DOHH2 (cell line): ENCODE measurements at regions not wholly inside any gene's neighbourhood (a gene's known extent, or its start where the extent isn't known, plus 50 kb on each side); places are given as distances from the start of the nearest gene placed in this dataset.

Source experiments
- H3F3A ChIP-seq: fragments of 200-600 bp; sonication (generic), shearing (Covaris generic); 2 replicates; pipeline ENCODE4 v1.6.0; 2016; ENCODE audit warnings: antibody characterized with exemption, mild to moderate bottlenecking; ENCODE audit not compliant: control insufficient read depth, insufficient read depth
- H3K27ac ChIP-seq: fragments of 200-600 bp; sonication (generic); 2 replicates; pipeline ENCODE4 v1.5.1; 2014; ENCODE audit warnings: low read depth, mild to moderate bottlenecking, low read length, moderate library complexity
- H3K27me3 ChIP-seq: fragments of 200-600 bp; sonication (generic); 2 replicates; pipeline ENCODE4 v1.6.1; 2014; ENCODE audit warnings: mild to moderate bottlenecking, low read length, mixed read lengths; ENCODE audit not compliant: control insufficient read depth
- H3K36me3 ChIP-seq: fragments of 200-600 bp; sonication (generic); 2 replicates; pipeline ENCODE4 v1.6.1; 2014; ENCODE audit warnings: mild to moderate bottlenecking, low read length, moderate library complexity, mixed read lengths; ENCODE audit not compliant: control insufficient read depth
- H3K4me1 ChIP-seq: fragments of 200-600 bp; sonication (generic); 2 replicates; pipeline ENCODE4 v1.6.1; 2014; ENCODE audit warnings: mild to moderate bottlenecking, low read length, mixed read lengths; ENCODE audit not compliant: control insufficient read depth
- H3K4me2 ChIP-seq: fragments of 200-600 bp; sonication (generic); 2 replicates; pipeline ENCODE4 v1.6.0; 2014; ENCODE audit warnings: mild to moderate bottlenecking, low read length, moderate library complexity
- H3K4me3 ChIP-seq: fragments of 200-600 bp; sonication (generic); 2 replicates; pipeline ENCODE4 v1.5.1; 2014; ENCODE audit warnings: mild to moderate bottlenecking, low read length, mixed read lengths
- H3K79me2 ChIP-seq: fragments of 200-600 bp; sonication (generic); 2 replicates; pipeline ENCODE4 v1.6.1; 2014; ENCODE audit warnings: mild to moderate bottlenecking, low read length, mixed read lengths; ENCODE audit not compliant: control insufficient read depth
- H3K9me2 ChIP-seq: fragments of 200-600 bp; sonication (generic); replicated peaks from 2 replicates; pipeline ENCODE4 v1.6.1; 2014; ENCODE audit warnings: mild to moderate bottlenecking, low read length, mixed read lengths; ENCODE audit not compliant: control insufficient read depth
- H3K9me3 ChIP-seq: fragments of 200-600 bp; sonication (generic); 2 replicates; pipeline ENCODE4 v1.6.1; 2014; ENCODE audit warnings: antibody characterized with exemption, low read length, mixed read lengths; ENCODE audit not compliant: control insufficient read depth, insufficient read depth
- H4K20me1 ChIP-seq: fragments of 200-600 bp; sonication (generic); 2 replicates; pipeline ENCODE4 v1.6.0; 2014; ENCODE audit warnings: low read depth, mild to moderate bottlenecking, antibody characterized with exemption, low read length, moderate library complexity; ENCODE audit not compliant: control insufficient read depth, insufficient read depth
- EZH2phosphoT487 ChIP-seq: fragments of 200-600 bp; sonication (generic); IDR thresholded peaks from 2 replicates; pipeline ENCODE4 v1.6.1; 2017; ENCODE audit warnings: borderline replicate concordance, mild to moderate bottlenecking, antibody characterized with exemption, low read length, moderate library complexity, mixed read lengths
- TF ChIP-seq, protein P1 (sequence below): fragments of 200-600 bp; sonication (generic); IDR thresholded peaks from one replicate; pipeline ENCODE4 v1.5.1; 2014; ENCODE audit warnings: antibody characterized with exemption, mild to moderate bottlenecking, low read depth, low read length; ENCODE audit not compliant: poor library complexity, severe bottlenecking

DNA sequence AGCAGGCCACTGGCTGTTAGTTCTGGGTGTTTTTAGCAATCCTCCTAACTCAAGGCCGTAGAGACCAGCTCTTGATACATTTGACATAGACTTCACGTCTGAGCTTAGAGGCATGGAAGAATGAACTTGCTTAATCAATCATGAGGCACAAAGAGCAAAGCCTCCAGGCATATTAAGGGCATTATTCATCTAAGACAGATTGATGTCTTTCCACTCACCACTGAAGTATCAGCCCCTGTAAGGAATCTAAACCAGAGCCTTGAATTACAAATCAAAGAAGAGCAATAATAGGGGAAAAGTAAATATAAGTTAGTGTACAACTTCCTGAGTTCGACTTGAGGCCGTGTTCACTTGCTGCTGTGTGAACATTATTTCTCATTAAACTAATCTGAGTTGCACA lies 1470.7 kb downstream of the AACS start:
- Histone ChIP-seq H3K4me3 (no peak overlapping the region), H3F3A (no peaks in the 10 kb centered on the region), H3K4me1 (no peaks in the 10 kb centered on the region), H3K27ac (no peak overlapping the region), H3K79me2 (no peaks in the 10 kb centered on the region), H4K20me1 (no peaks in the 10 kb centered on the region), H3K36me3 (no peaks in the 10 kb centered on the region), H3K4me2 (no peak overlapping the region), H3K9me2 (no peaks in the 10 kb centered on the region), H3K27me3 (no peaks in the 10 kb centered on the region), H3K9me3 (no peaks in the 10 kb centered on the region)
- no peak for TF ChIP-seq EZH2phosphoT487
- TF ChIP-seq, protein P1, sequence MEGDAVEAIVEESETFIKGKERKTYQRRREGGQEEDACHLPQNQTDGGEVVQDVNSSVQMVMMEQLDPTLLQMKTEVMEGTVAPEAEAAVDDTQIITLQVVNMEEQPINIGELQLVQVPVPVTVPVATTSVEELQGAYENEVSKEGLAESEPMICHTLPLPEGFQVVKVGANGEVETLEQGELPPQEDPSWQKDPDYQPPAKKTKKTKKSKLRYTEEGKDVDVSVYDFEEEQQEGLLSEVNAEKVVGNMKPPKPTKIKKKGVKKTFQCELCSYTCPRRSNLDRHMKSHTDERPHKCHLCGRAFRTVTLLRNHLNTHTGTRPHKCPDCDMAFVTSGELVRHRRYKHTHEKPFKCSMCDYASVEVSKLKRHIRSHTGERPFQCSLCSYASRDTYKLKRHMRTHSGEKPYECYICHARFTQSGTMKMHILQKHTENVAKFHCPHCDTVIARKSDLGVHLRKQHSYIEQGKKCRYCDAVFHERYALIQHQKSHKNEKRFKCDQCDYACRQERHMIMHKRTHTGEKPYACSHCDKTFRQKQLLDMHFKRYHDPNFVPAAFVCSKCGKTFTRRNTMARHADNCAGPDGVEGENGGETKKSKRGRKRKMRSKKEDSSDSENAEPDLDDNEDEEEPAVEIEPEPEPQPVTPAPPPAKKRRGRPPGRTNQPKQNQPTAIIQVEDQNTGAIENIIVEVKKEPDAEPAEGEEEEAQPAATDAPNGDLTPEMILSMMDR = no peak

DNA sequence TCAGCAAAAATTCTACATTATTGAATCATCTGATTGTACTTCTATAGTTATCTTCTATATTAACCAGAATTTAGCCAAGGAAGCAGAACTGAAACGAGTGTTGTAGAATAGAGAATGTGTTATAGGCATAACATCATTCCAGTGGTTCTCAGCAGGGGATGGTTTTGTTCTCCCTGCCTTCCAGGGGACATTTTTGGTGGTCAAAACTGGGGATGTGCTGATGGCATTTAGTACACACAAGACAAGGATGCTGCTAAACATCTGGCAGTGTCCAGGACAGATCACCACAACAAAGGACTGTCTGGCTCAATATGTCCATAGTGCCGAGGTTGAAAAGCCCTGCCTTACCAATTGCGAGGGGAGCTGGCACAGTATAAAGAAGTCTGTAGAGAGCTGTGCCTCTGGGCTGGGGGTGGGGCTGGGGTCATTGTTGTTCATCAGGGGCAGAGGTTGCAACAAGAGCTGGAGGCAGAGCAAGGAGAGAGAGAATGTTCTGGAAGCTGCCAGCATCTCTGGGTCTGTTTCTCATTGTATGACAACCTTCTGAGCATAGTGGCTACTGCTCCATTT lies 1472.8 kb downstream of the AACS start:
- Histone ChIP-seq H3K4me2 (no peak overlapping the region), H3K4me3 (no peak overlapping the region), H3K9me3 (no peaks in the 10 kb centered on the region), H3K36me3 (no peaks in the 10 kb centered on the region), H3K4me1 (no peaks in the 10 kb centered on the region), H3K27ac (no peak overlapping the region), H4K20me1 (no peaks in the 10 kb centered on the region), H3K79me2 (no peaks in the 10 kb centered on the region), H3K9me2 (no peaks in the 10 kb centered on the region), H3F3A (no peaks in the 10 kb centered on the region), H3K27me3 (no peaks in the 10 kb centered on the region)
- TF ChIP-seq, protein P1 = no peak
- no peak for TF ChIP-seq EZH2phosphoT487

DNA sequence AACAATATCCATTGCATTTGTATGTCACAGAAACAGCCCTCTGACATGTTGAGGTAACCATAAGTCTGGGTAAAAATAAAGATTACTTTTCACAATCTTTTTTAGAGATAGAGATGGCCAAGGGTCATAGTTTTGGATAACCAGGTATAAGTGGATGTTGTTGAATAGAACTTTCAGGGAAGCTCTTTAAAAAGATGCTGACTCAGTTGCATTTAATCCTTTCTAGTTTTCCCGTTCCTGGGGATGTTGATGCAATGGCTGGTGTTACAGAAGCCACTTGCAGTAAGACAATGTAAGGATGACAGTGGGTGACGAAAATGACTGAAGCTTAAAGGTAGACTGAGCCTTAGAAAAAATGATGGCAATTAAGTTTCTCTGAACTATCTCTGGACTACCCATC lies 1473.7 kb downstream of the AACS start:
- H3K36me3 ChIP-seq = no peaks in the 10 kb centered on the region
- no peak overlapping the region for H3K27ac ChIP-seq
- no peaks in the 10 kb centered on the region for H3K9me2 ChIP-seq
- no peaks in the 10 kb centered on the region for H3K27me3 ChIP-seq
- TF ChIP-seq EZH2phosphoT487 = no peak
- TF ChIP-seq, protein P1 = no peak
- H3K79me2 ChIP-seq = no peaks in the 10 kb centered on the region
- no peak overlapping the region for H3K4me3 ChIP-seq
- H4K20me1 ChIP-seq = no peaks in the 10 kb centered on the region
- H3K9me3 ChIP-seq = no peaks in the 10 kb centered on the region
- no peak overlapping the region for H3K4me2 ChIP-seq
- H3K4me1 ChIP-seq = no peaks in the 10 kb centered on the region
- no peaks in the 10 kb centered on the region for H3F3A ChIP-seq
